ENCODE measurements at regions not wholly inside any gene's neighbourhood (a gene's known extent, or its start where the extent isn't known, plus 50 kb on each side); places are given as distances from the start of the nearest gene placed in this dataset.

GRCh38 chr17:72523491-72523890 lies 402.7 kb downstream of the SOX9 start:
- DNase-seq (ENCODE audit: low read depth) = no peak

- DNase-seq (ENCODE audit: low read depth) = no peak
These were observed 404.6 kb downstream of the SOX9 start for GRCh38 chr17:72525225-72526015.

GRCh38 chr17:72526769-72527168 lies 405.9 kb downstream of the SOX9 start:
- DNase-seq (ENCODE audit: low read depth) = no peak

DNA sequence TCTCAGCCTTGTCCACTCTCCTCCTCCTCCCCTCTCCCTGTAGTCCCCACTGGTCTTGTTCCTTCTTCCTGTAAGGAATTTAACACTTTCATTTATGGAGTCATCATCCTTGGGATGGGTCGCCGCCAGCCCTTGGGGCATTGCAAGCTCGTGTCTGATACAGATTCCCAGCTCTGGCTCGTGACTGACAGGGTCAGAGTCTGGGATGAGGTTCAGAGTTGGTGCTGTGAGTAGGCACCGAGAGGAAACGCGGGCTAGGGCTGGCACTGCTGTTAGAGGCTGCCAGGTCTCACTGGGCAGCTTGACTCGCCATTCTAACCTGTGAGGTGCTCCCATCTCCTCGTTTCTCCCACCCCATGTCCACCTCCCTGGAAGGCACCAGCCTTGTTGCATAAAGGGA lies 407.0 kb downstream of the SOX9 start:
- no peak for DNase-seq (ENCODE audit: low read depth)

DNA sequence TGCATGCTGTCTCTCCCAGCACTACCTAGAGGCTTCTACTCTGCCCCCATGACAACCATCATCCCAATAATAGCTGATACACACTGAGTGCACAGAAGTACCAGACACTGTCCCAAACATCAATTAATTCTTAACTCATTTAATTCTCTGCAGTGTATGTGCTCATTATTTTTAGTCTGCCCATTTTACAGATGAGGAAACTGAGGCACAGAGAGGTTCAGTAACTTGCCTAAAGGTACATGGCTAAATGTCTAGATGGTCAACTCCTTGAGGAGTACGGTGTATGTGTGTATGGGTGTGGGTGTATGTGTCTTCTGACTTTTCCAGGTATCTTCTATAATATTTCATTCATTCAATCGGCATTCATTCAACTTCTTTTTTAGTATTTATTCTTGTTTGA lies 407.9 kb downstream of the SOX9 start:
- no peak for DNase-seq (ENCODE audit: low read depth)

DNA sequence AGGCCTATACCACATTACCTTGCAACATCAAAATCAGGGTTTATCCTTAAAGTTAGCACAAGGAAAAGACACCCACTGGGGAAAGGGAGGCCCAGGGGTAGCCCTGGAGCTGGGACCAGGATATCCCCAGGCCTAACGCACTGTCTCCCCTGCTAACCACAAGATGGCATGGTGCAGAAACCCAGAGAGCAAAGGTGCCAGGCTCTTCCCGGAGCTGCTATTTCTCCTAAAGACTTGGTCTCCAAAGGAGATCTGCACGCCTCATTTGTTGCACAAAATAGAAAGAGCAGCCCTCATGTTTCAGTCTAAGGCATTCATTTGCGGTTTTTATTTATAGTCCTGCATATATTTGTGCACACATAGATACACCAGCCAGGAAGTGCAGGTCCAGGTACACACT lies 408.6 kb downstream of the SOX9 start:
- DNase-seq (ENCODE audit: low read depth) = no peak

DNA sequence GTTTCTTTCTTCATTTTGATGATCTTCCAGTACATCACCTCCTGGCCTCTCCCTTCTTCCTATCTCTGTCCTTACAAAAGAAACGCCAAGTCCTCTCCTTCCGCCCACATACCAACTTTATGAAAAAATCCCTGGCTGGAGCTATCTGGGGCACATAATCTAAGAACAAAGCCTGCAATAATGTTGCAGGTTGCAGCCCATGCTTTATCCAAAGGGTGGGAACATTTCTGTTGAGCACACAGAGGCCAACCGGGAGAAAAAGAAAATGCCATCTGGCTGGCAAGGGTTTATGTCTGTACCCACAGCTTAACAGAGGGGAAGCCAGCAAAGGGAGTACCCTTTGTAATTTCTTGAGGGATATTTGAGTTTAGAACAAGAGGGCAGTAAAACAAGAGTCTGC lies 409.6 kb downstream of the SOX9 start:
- no peak for DNase-seq (ENCODE audit: low read depth)

- no peak for DNase-seq (ENCODE audit: low read depth)
These were observed 410.9 kb downstream of the SOX9 start for GRCh38 chr17:72531729-72532128.

DNA sequence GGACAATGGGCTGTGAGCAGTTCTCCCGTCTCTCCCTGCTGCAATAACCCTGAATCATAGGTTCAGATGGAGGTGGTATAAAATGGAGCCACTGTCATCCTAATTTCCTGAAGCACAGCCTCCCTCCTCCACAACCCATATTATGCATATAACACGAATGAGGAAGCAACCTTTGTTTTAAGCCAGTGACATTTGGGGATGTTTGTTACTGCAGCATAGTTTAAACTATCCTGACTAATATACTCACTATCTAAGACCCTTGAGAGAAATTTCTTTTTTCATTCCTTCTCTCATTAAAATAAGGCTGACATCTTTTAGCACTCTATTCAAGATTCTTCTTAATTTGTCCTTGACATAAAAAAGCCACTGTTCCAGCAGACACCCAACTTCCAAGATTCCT lies 413.4 kb downstream of the SOX9 start:
- DNase-seq (ENCODE audit: low read depth) = no peak

DNA sequence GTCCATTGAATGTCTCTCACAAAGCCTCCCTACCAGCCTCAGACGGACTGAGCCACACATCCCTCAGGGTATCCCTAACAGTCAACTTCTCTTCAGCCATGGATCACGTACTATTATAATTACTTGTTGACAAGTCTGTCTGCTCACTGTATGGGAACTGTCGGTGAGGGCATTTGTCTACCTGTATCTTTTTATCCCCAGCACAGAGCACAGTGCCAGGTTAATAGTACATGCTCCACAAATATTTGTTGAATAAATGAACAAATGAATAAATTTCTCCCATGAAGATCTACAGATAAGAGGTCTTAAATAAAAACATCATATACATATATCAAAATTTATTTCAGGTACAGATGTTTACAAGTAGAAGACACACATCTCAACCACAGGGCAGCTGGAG lies 414.0 kb downstream of the SOX9 start:
- DNase-seq (ENCODE audit: low read depth) = no peak

DNA sequence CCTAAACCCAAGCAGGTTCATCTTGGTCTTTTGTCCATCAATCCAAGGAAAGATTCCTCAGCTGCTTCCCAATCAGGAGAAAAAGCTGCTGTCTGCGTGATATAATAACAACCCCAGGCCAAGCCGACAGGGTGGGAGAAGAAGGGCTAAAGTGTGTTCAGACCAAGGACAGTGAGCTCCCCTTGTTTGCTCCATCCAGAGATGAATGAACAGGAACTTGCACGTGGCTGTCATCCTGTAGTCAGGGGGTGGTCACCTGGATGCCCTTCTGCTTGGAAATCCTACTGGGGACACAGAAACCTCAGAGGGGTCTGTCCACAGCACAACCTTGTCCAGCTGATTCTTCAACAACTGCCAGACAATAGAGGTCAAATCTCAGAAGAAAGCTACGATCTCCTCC lies 414.5 kb downstream of the SOX9 start:
- no peak for DNase-seq (ENCODE audit: low read depth)

GRCh38 chr17:72535779-72536178 lies 415.0 kb downstream of the SOX9 start:
- DNase-seq (ENCODE audit: low read depth) = no peak

GRCh38 chr17:72536788-72537187 lies 416.0 kb downstream of the SOX9 start:
- DNase-seq (ENCODE audit: low read depth) = no peak

DNA sequence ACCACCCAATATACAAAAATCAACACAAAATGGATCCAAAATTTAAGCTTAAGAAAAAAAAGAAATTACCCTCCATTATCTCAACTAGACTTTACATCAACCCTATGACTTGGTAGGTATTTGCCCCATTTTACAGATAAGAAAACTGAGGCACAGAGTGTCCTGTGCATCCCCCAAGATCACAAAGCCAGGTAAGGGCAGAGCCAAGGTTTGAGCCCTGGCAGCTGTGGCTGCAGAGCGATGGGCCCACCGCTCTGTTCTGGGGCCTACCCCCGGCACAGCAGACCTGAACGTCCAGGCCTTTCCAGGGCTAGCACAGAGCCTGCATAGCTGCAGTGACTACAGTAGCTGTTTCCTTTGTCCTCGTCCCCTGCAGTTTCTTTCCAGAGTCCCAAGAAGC lies 417.6 kb downstream of the SOX9 start:
- no peak for DNase-seq (ENCODE audit: low read depth)

- DNase-seq (ENCODE audit: low read depth) = no peak
These were observed 418.1 kb downstream of the SOX9 start for GRCh38 chr17:72538901-72539352.

- DNase-seq (ENCODE audit: low read depth) = no peak
These were observed 419.4 kb downstream of the SOX9 start for GRCh38 chr17:72539981-72540897.

DNA sequence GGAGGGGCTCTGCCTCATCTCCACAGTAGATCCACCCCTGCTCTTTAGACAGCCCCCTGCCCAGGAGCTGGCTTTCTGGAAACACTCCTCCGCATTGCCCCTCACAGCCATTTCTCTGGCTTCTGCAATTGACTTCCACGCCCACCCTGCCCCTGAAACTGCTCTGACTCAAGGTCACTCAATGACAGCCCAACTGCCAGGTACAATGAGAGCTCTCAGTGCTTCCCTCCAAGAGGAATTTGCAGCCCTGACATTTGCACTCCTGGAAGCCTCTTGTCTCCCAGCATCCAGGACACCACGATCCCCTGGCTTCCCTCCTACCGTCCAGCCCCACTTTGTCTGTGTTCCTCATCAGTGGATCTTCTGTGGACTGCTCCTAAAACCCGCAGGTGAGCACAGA lies 421.5 kb downstream of the SOX9 start:
- no peak for DNase-seq (ENCODE audit: low read depth)

- DNase-seq (ENCODE audit: low read depth) = no peak
These were observed 424.9 kb downstream of the SOX9 start for GRCh38 chr17:72545766-72546165.

DNA sequence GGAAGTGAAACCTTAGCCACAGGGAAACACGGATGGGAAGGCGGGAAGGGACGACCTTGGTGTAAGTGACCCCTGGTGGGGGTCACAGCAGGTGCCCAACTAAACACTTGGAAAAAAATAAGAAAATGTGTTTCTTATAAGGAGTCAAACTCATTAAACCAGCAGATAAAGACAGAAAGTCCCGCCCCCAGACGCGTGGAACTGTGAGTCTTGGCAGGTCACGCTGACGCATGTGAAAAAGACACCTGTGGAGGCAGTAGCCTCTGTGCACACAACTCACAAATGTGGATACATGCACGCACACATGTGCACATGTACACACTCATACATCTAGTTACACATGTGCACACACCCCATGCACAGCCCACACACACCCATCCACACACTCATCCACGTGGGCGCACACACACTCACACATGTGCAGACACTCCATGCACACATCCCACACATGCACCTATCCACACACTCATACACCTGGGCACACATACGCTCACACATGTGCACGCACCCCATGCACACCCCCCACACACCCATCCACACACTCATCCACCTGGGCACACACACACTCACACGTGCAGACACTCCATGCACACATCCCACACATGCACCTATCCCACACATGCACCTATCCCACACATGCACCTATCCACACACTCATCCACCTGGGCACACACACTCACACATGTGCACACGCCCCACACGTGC lies 432.4 kb downstream of the SOX9 start:
- no peak for DNase-seq (ENCODE audit: low read depth)

DNA sequence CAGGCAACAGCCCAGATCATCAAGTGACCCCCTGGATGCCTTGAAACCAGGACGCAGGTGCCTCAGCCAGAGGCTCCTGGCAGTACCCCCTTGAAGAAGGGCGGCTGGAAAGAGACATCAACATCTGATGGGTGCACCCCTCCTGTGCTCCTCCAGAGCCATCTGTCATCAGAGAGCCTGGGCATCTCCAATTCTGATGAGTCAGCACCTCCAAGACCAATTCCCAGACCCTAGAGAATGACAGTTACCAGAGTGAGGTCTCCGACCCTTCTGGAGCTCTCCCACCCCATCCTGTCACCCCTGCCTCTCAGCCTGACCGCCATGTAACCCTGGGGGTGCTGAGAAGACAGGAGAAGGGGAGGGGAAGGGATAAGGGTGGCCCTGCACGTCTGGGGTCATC lies 433.7 kb downstream of the SOX9 start:
- no peak for DNase-seq (ENCODE audit: low read depth)

GRCh38 chr17:72555052-72555451 lies 434.2 kb downstream of the SOX9 start:
- DNase-seq (ENCODE audit: low read depth) = no peak

DNA sequence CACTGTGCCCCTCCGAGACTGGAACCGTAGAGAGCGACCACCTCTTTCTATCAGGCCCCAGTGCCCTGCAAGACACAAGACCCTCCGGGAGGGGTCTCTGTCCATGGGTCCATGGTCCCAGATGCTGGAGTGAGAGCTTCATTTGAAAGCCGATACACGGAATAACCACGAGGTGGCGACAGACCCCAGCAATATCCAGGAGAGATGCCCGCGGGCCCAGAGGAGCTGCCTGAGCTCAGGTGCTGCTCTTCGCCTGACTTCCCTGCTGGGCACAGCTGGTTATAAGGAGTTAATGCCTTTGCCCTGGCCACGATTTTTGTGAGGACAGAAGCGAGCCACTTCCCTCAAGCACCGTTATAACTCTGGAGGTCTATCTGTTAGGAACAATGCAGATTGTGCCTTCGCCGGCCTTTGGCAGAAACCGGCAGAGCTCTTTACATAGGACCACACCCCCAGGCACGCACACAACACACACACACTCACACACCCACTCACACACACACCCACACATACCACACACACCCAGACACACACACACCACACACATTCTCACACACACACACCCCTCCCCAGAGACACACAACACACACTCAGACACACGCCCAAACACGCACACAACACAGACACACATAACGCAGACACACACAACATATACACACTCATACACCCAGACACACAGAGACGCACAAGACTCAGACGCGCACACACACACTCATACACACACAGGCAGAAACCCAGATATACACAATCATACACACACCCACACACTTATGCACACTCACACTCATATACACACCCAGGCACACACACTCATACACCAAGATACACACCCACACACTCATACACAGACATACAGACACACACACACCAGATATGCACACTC lies 436.4 kb downstream of the SOX9 start:
- peak; percentile 39 for DNase-seq (ENCODE audit: low read depth)

Measured in stimulated activated CD8-positive, alpha-beta memory T cell treated with anti-CD3 and anti-CD28 coated beads, Interleukin-12 subunit alpha, Interleukin-12 subunit beta, amount 100 ng/mL, for 1 hour (primary cell).